ENCODE measurements at regions not wholly inside any gene's neighbourhood (a gene's known extent, or its start where the extent isn't known, plus 50 kb on each side); places are given as distances from the start of the nearest gene placed in this dataset.

GRCh38 chr11:30760345-30760744, 174.2 kb upstream of the MPPED2 start:
- Histone ChIP-seq H3K36me3 (replicated peaks in 1 of 2; ENCODE audit: control extremely low read depth in 1 of 2, control insufficient read depth in 1 of 2, extremely low read depth in 1 of 2, insufficient read depth in 2 of 2, low read length in 1 of 2) (no peaks in the 10 kb centered on the region), H3K4me2 (replicated peaks; ENCODE audit: low read depth, low read length, poor library complexity, severe bottlenecking) (no peak overlapping the region), H3K9ac (ENCODE audit: low read length) (no peak overlapping the region), H3K4me3 (ENCODE audit: control extremely low read depth in 1 of 5, extremely low read depth in 1 of 5, insufficient read depth in 1 of 5, low read depth in 2 of 5, low read length in 4 of 5) (no peak overlapping the region), H3K9me3 (ENCODE audit: control extremely low read depth in 1 of 3, control insufficient read depth in 2 of 3, insufficient read depth in 1 of 3, low read length in 2 of 3) (no peaks in the 10 kb centered on the region), H3K27me3 (replicated peaks in 1 of 4; ENCODE audit: control extremely low read depth in 1 of 4, control insufficient read depth in 3 of 4, insufficient read depth in 4 of 4, low read length in 3 of 4) (no peaks in the 10 kb centered on the region), H2AFZ (ENCODE audit: insufficient read depth, low read depth, low read length, poor library complexity, severe bottlenecking) (no peak overlapping the region), H4K20me1 (ENCODE audit: control insufficient read depth, insufficient read depth, low read length, poor library complexity, severe bottlenecking) (no peaks in the 10 kb centered on the region), H3K27ac (ENCODE audit: low read length in 2 of 2) (no peak overlapping the region), H3K79me2 (ENCODE audit: control insufficient read depth, insufficient read depth, low read length) (no peaks in the 10 kb centered on the region), H3K4me1 (ENCODE audit: control insufficient read depth in 2 of 2, insufficient read depth in 2 of 2, low read length in 2 of 2) (no peaks in the 10 kb centered on the region)
- TF ChIP-seq CTCF (IDR thresholded peaks at IDR 0.05) = no peak
- TF ChIP-seq EZH2 (IDR thresholded peaks at IDR 0.05; ENCODE audit: borderline replicate concordance, insufficient read depth, low read depth, low read length, poor library complexity, severe bottlenecking) = no peak
- ChIA-PET CTCF (no interaction called here), POLR2A (no interaction called here)
- DNase-seq (no peak), ATAC-seq (ENCODE audit: low read depth) (no peak)
- peaks cover 2% of the 10 kb centered on the region for H3K9me3 Mint-ChIP-seq (ENCODE audit: insufficient read depth)
- intact Hi-C loops (cut with micrococcal nuclease) = no loop called here
- no peaks in the 10 kb centered on the region for H3K27me3 Mint-ChIP-seq
- no peaks in the 10 kb centered on the region for H3K4me1 Mint-ChIP-seq
- no peak overlapping the region for H3K27ac Mint-ChIP-seq
- no peak overlapping the region for H3K4me3 Mint-ChIP-seq

GRCh38 chr11:30758946-30759504, 172.9 kb upstream of the MPPED2 start:
- WGBS (ENCODE audit: insufficient coverage) = 66% methylated on average over 10 of the region's 11 CpGs
- no peaks in the 10 kb centered on the region for H3K4me1 Mint-ChIP-seq

More at GRCh38 chr11:30758946-30759504, 172.9 kb upstream of the MPPED2 start:
- no peak overlapping the region for H3K4me2 ChIP-seq (replicated peaks; ENCODE audit: low read depth, low read length, poor library complexity, severe bottlenecking)
- POLR2A ChIA-PET = no interaction called here
- intact Hi-C loops (cut with micrococcal nuclease) = no loop called here
- no peak for ATAC-seq (ENCODE audit: low read depth)
- Mint-ChIP-seq H3K27ac (no peak overlapping the region), H3K9me3 (ENCODE audit: insufficient read depth) (peaks cover 2% of the 10 kb centered on the region), H3K27me3 (no peaks in the 10 kb centered on the region), H3K4me3 (no peak overlapping the region)
- no peak overlapping the region for H3K27ac ChIP-seq (ENCODE audit: low read length in 2 of 2)
- no peaks in the 10 kb centered on the region for H3K36me3 ChIP-seq (replicated peaks in 1 of 2; ENCODE audit: control extremely low read depth in 1 of 2, control insufficient read depth in 1 of 2, extremely low read depth in 1 of 2, insufficient read depth in 2 of 2, low read length in 1 of 2)
- H3K4me1 ChIP-seq (ENCODE audit: control insufficient read depth in 2 of 2, insufficient read depth in 2 of 2, low read length in 2 of 2) = no peaks in the 10 kb centered on the region
- CTCF ChIA-PET = no interaction called here
- no peaks in the 10 kb centered on the region for H3K27me3 ChIP-seq (replicated peaks in 1 of 4; ENCODE audit: control extremely low read depth in 1 of 4, control insufficient read depth in 3 of 4, insufficient read depth in 4 of 4, low read length in 3 of 4)
- H3K4me3 ChIP-seq (ENCODE audit: control extremely low read depth in 1 of 5, extremely low read depth in 1 of 5, insufficient read depth in 1 of 5, low read depth in 2 of 5, low read length in 4 of 5) = no peak overlapping the region
- H3K9me3 ChIP-seq (ENCODE audit: control extremely low read depth in 1 of 3, control insufficient read depth in 2 of 3, insufficient read depth in 1 of 3, low read length in 2 of 3) = no peaks in the 10 kb centered on the region
- H4K20me1 ChIP-seq (ENCODE audit: control insufficient read depth, insufficient read depth, low read length, poor library complexity, severe bottlenecking) = no peaks in the 10 kb centered on the region
- no peak overlapping the region for H2AFZ ChIP-seq (ENCODE audit: insufficient read depth, low read depth, low read length, poor library complexity, severe bottlenecking)
- TF ChIP-seq CTCF (IDR thresholded peaks at IDR 0.05) (no peak), EZH2 (IDR thresholded peaks at IDR 0.05; ENCODE audit: borderline replicate concordance, insufficient read depth, low read depth, low read length, poor library complexity, severe bottlenecking) (no peak)
- H3K9ac ChIP-seq (ENCODE audit: low read length) = no peak overlapping the region
- no peaks in the 10 kb centered on the region for H3K79me2 ChIP-seq (ENCODE audit: control insufficient read depth, insufficient read depth, low read length)
- no peak for DNase-seq
